ENCODE measurements at regions not wholly inside any gene's neighbourhood (a gene's known extent, or its start where the extent isn't known, plus 50 kb on each side); places are given as distances from the start of the nearest gene placed in this dataset.

DNA sequence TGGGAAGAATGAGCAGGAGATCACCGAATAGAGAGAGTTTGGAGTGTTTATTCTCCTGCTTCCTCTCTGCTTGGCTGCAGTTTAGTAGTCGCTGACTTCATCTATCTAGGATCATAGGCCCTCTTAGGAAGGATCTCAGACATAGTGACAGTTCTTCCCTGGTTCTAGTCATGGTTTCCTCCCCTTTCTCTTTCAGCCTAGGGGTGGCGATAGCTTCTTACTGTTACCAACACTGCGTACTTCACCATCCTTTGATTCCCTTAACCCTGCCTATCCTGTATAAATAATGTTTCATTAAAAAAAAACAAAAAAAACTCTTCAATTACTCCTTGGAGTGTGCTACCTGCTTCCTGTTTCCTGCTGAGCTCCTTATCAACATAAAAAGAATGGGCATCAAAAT, 103.8 kb downstream of the DDX53 start:
- TF ChIP-seq L3MBTL2 (IDR thresholded peaks at IDR 0.05) (no peak), NFRKB (IDR thresholded peaks at IDR 0.05; ENCODE audit: low read depth) (no peak), ARNT (IDR thresholded peaks at IDR 0.05) (no peak), U2AF2 (optimal IDR thresholded peaks at IDR 0.05; ENCODE audit: low read depth, low read length) (no peak), CBX5 (IDR thresholded peaks at IDR 0.05; ENCODE audit: borderline replicate concordance, low read depth) (no peak), POLR2A (conservative IDR thresholded peaks at IDR 0.05) (no peak), ZNF707 (CRISPR knock-in tag; conservative IDR thresholded peaks at IDR 0.05) (no peak), BCOR (IDR thresholded peaks at IDR 0.05) (no peak), CBX2 (IDR thresholded peaks at IDR 0.05; ENCODE audit: insufficient read depth, low read length, poor library complexity, severe bottlenecking) (no peak), SNRNP70 (optimal IDR thresholded peaks at IDR 0.05; ENCODE audit: low read depth, low read length) (no peak)
- TF ChIP-seq, protein P1, sequence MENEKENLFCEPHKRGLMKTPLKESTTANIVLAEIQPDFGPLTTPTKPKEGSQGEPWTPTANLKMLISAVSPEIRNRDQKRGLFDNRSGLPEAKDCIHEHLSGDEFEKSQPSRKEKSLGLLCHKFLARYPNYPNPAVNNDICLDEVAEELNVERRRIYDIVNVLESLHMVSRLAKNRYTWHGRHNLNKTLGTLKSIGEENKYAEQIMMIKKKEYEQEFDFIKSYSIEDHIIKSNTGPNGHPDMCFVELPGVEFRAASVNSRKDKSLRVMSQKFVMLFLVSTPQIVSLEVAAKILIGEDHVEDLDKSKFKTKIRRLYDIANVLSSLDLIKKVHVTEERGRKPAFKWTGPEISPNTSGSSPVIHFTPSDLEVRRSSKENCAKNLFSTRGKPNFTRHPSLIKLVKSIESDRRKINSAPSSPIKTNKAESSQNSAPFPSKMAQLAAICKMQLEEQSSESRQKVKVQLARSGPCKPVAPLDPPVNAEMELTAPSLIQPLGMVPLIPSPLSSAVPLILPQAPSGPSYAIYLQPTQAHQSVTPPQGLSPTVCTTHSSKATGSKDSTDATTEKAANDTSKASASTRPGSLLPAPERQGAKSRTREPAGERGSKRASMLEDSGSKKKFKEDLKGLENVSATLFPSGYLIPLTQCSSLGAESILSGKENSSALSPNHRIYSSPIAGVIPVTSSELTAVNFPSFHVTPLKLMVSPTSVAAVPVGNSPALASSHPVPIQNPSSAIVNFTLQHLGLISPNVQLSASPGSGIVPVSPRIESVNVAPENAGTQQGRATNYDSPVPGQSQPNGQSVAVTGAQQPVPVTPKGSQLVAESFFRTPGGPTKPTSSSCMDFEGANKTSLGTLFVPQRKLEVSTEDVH (IDR thresholded peaks at IDR 0.05; ENCODE audit: low read depth, partially characterized antibody), result no peak
- TF ChIP-seq, protein P2, sequence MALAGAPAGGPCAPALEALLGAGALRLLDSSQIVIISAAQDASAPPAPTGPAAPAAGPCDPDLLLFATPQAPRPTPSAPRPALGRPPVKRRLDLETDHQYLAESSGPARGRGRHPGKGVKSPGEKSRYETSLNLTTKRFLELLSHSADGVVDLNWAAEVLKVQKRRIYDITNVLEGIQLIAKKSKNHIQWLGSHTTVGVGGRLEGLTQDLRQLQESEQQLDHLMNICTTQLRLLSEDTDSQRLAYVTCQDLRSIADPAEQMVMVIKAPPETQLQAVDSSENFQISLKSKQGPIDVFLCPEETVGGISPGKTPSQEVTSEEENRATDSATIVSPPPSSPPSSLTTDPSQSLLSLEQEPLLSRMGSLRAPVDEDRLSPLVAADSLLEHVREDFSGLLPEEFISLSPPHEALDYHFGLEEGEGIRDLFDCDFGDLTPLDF (CRISPR knock-in tag; IDR thresholded peaks at IDR 0.05), result no peak
- TF ChIP-seq, protein P3, sequence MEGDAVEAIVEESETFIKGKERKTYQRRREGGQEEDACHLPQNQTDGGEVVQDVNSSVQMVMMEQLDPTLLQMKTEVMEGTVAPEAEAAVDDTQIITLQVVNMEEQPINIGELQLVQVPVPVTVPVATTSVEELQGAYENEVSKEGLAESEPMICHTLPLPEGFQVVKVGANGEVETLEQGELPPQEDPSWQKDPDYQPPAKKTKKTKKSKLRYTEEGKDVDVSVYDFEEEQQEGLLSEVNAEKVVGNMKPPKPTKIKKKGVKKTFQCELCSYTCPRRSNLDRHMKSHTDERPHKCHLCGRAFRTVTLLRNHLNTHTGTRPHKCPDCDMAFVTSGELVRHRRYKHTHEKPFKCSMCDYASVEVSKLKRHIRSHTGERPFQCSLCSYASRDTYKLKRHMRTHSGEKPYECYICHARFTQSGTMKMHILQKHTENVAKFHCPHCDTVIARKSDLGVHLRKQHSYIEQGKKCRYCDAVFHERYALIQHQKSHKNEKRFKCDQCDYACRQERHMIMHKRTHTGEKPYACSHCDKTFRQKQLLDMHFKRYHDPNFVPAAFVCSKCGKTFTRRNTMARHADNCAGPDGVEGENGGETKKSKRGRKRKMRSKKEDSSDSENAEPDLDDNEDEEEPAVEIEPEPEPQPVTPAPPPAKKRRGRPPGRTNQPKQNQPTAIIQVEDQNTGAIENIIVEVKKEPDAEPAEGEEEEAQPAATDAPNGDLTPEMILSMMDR (IDR thresholded peaks at IDR 0.05 in 2 of 3, conservative IDR thresholded peaks at IDR 0.05 in 1 of 3; ENCODE audit: insufficient read depth in 2 of 3, low read depth in 1 of 3, low read length in 3 of 3), result no peak
- TF ChIP-seq, protein P4, sequence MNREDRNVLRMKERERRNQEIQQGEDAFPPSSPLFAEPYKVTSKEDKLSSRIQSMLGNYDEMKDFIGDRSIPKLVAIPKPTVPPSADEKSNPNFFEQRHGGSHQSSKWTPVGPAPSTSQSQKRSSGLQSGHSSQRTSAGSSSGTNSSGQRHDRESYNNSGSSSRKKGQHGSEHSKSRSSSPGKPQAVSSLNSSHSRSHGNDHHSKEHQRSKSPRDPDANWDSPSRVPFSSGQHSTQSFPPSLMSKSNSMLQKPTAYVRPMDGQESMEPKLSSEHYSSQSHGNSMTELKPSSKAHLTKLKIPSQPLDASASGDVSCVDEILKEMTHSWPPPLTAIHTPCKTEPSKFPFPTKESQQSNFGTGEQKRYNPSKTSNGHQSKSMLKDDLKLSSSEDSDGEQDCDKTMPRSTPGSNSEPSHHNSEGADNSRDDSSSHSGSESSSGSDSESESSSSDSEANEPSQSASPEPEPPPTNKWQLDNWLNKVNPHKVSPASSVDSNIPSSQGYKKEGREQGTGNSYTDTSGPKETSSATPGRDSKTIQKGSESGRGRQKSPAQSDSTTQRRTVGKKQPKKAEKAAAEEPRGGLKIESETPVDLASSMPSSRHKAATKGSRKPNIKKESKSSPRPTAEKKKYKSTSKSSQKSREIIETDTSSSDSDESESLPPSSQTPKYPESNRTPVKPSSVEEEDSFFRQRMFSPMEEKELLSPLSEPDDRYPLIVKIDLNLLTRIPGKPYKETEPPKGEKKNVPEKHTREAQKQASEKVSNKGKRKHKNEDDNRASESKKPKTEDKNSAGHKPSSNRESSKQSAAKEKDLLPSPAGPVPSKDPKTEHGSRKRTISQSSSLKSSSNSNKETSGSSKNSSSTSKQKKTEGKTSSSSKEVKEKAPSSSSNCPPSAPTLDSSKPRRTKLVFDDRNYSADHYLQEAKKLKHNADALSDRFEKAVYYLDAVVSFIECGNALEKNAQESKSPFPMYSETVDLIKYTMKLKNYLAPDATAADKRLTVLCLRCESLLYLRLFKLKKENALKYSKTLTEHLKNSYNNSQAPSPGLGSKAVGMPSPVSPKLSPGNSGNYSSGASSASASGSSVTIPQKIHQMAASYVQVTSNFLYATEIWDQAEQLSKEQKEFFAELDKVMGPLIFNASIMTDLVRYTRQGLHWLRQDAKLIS (CRISPR knock-in tag; IDR thresholded peaks at IDR 0.05), result no peak
